Gastroesophageal sphincter (tissue), 3 donors: ENCODE measurements at regions not wholly inside any gene's neighbourhood (a gene's known extent, or its start where the extent isn't known, plus 50 kb on each side); places are given as distances from the start of the nearest gene placed in this dataset.

Source experiments
- CTCF ChIP-seq, 4 experiments: fragments of 200-600 bp in 2 of 4; fragments of 450-650 bp in 2 of 4; sonication (generic) in 1 of 4; IDR thresholded peaks; one replicate each; pipeline ENCODE4 v1.5.1; 2017 to 2019; ENCODE audit warnings: antibody characterized with exemption in 4 of 4, mild to moderate bottlenecking in 2 of 4, moderate library complexity in 2 of 4
- EP300 ChIP-seq: sonication (generic); formaldehyde crosslinking; IDR thresholded peaks from one replicate; pipeline ENCODE4 v1.6.1; 2017; ENCODE audit warnings: antibody characterized with exemption, mild to moderate bottlenecking

GRCh38 chr5:8940934-8941333, 604.9 kb downstream of the SEMA5A start:
- TF ChIP-seq CTCF (IDR thresholded peaks at IDR 0.05) = no peak
- no peak for TF ChIP-seq EP300
